ENCODE measurements at regions not wholly inside any gene's neighbourhood (a gene's known extent, or its start where the extent isn't known, plus 50 kb on each side); places are given as distances from the start of the nearest gene placed in this dataset.
A peak's percentile ranks its signal among the peaks of the same experiment; 100 is the strongest.

DNA sequence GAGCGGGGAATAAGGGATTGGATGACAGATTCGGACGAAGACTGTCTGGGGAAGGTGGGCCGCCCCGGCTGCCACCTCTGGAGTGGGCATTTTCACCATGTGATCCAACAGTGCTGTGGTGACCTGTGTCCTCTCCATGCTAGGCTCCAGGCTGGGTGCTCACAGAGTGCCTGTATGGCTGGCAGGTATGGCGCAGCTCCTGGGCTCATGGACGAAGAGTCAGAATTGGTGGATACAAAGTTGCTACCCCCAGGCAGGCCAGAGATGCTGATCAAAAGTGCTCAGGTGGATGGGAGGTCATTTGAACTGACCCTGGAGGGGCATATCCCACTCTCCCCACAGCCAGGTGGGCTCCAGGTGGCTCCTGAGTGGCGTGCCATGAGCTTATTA, 111.3 kb upstream of the UQCRFS1 start:
- no peak for DNase-seq

DNA sequence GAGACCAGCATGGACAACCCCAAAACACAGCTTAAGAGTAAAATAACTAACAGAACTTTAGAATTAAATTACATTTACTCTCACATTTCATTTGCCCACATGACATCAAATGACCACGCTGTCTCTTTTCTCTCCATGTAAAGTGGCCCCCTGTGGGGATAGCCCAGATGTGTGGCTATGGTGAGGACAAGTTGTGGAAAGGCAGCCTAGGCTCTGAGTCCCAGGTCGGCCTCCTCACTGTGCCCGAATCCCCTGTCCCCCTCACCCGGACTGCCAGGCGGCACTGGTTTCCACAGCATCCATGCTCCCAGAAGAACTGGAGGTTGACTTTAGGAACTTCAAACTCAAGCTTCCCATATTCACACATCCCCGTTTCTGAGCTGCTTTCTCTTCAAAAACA, 111.8 kb upstream of the UQCRFS1 start:
- no peak for DNase-seq

DNA sequence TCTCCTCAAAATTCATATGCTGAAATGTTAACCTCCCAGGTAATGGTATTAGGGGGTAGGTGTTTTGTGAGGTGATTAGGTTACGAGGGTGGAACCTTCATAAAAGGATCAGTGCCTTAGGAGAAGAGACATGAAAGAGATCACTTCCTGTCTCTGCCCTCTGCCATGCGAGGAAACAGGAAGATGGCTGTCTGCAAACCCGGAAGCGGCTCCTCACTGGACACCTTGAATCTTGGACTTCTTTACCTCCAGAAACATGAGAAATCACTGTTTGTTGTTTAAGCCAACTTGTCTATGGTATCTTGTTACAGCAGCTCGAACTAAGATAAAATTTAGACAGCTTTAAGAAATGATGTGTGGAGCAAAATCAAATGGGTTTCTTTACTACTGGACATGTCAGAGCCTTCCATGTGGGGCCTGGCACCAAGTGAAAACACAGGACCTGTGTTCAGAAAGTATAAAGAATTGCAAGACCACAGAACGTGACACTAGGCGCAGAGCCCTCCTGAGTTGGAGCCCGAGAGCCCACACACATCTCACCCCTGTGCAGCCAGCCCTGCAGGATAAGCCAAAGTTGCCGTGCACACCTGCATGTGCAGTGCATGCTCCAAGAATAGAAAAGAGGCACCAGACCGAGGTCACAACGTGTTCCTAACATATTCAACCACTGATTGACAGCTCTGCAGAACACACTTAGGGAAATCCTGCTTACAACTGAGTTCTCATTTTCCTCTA, 112.5 kb upstream of the UQCRFS1 start:
- no peak for DNase-seq

DNA sequence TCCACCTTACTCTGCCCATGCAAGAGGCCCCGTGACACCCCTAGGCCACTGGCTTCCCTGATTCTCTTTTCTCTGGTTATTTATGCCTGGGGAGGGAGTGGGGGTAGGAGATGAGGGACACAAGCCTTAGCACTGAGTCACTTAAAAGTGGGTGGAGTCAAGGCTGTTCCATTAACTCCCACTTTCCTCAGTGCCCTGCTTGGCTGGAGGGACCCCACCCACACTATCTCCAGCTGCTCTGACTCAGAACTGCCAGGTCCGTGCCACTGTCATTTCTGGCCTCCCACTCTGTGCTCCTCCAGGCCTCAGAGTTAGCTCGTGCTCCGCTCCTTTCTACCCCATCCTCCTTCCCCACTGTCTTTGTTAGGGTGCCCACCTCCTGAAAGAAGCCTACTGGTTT, 113.4 kb upstream of the UQCRFS1 start:
- no peak for DNase-seq

DNA sequence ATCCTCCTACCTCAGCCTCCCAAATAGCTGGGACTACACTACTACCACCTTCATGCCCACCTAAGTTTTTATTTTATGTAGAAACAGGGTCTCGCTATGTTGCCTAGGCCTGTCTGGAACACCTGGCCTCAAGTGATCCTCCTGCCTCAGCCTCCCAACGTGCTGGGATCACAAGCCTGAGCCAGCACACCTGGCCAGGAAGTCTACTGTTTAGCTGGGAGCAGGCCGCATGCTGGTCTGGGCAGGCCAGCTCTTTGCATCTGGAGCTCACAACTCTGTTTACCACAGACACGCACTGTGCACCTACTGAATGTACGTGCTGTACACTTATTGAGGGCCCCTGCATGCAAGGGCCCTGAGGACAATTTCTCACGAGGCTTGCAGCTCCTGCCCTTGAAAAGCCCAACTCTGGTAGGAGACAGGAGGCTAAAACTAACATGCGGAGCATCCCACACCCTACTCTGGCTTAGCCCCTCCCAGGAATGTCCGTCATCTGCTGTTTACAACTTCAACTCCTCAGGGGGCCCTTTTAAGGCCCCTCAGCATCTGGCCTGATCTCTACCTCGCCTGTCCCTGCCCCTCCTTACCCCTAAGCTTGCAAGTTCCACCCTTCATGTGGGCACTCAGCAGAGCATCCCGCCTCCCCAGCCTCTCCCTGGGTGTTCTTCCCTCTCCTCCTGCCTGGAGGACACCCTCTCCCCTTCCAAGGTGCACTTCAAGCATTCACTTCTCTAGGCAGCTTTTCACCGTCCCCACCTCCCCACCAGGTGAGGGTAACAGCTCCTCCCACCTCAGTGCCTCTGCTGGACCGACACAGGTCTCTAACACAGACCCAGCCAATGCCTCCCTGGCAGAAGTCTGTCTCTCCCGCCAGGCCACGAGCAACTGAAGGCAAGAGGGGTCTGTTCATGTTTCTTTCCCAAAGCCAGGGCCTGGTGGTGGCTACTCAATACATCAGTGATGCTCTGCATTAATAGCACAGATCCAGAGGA, 114.2 kb upstream of the UQCRFS1 start:
- DNase-seq: no peak

DNA sequence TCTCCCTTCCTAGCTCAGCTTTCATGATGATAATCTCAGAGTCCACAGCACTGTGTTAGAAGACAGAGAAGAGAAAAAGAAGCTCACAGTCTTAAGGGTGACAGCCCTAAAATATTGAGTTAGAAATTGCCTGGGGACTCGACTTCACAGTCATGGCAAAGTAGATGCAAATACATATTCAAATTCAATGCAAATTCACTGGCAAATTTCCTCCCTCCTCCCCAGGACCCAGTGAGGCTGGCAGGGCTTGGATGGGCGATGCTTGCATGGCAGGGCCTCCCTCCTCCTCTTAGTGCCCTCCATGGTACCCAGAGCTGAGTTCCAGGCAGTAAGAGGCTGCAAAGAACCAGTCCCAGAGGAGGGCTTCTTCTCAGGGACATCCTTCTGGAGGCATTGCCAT, 115.6 kb upstream of the UQCRFS1 start:
- no peak for DNase-seq

DNA sequence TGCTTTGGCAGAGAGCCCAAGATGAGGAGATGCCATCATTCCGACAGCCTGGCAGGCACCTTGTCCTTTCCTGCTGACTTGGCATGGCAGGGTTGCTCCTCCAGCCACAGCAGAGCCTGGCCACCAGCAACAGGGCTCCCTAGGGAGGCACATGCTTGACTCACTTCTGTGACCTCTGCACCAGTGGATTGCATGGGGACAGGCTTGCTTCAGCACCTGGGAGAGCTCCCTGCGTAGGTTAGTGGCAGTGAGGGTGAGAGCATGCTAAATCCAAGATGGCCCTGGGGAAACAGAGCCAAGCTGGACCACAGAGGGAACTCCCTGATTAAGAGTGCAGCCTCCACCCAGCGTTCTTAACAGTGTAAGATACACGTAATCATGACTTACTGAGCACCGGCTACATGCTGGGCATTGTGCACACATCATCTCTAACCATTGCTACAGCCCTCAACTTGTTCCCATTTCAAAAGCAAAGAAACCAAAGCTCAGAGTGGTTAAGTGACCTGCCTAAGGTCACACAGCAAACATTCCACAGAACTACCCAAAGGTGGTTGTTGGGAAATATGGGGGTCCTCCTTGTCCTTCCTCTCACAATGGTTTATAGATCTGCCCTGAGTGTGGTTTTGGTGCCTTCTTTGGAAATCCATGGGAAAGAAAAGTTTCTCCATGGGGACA, 116.6 kb upstream of the UQCRFS1 start:
- peak in 1 of 5 experiments; percentile 21 for DNase-seq

DNA sequence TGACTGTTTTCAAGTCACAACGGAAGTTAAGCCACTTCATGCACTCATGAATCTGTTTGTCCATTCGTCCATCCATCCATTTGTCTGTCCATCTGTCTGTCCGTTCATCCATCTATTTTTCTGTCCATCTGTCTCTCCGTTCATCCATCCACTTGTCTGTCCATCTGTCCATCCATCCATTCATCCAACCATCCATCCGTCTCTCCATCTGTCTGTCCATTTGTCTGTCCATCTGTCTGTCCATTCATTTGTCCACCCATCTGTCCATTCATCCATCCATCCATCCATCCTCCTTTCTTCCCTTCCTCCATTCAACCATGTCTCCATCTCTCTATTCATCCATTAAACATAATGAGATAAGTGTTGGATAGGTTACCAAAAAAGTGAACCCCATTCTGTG, 123.5 kb upstream of the UQCRFS1 start:
- DNase-seq: no peak

DNA sequence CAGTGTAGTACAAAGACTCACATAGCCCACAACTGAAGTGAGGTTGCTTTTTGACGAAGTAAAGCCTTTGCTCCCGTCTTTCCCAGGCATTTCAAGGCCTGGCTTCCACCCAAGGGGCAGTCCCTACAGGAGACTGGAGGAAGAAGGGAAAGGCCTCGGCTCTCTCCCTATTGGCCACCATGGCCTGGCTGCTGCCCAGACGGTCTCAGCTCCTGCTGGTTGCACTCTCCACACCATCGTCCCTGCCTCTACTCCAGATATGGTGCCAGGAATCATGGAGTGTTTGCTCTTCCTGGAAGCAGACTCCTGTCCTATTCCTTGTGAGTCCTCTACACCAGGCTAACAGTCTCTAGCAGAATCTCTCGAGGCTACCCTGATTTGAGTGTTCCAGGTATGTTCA, 124.1 kb upstream of the UQCRFS1 start:
- no peak for DNase-seq

DNA sequence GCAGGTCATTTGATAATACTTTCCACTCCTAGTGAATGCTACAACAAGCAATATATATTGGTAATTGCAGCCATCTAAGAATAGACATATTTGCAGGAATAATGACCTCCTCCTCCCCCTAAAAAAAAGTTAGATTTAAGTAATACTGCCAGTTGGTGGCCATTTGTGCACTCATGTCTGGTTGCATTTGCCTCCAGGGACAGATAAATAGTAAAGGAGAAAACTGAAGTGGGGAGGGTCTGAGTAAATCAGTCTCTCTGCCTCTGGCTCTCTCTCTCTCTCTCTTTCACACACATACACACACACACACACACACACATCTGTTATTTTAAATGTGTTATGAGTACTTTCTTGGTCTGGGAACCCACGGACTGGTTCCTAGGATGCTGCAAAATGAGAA, 125.5 kb upstream of the UQCRFS1 start:
- DNase-seq: no peak

DNA sequence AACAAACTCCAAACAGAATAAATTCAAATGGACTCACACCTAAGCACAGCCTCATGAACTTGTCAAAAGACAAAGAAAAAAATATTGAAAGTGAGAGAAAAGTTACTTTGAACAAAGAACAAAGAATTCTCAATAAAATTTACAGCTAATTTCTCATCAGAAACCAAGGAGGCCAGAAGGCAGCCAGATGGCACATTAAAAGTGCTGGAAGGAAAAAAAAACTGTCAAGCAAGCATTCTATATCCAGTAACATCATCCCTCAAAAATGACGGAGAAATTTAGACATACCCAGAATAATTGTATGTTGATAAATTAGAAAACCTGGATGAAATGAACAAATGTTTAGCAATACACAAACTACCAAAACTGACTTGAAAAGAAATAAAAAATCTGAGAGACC, 129.8 kb upstream of the UQCRFS1 start:
- DNase-seq: no peak

DNA sequence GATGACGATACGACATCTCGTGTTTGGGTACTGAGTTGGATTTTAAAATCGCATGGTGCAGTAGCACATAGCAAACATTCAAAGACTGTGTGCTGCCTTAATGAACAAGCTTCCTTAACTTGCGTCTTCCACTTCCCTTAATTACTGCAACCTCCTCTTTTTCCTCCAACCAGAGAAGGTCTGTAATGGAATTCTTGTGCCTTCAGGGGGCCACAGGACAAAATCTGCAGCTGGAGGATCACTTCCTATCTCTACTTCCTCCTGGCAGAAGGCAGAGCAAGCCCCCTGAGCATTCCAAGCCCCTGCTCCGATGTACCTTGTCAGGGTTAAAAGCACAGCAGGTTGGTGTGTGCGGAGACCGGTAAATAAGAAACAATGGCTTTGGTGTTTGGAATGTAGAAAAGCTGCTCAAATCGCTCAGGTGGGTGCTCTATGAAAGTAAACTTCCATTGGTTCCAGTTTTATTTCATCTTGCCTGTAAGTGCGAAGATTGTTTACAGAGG, 151.3 kb upstream of the UQCRFS1 start:
- no peak for DNase-seq

DNA sequence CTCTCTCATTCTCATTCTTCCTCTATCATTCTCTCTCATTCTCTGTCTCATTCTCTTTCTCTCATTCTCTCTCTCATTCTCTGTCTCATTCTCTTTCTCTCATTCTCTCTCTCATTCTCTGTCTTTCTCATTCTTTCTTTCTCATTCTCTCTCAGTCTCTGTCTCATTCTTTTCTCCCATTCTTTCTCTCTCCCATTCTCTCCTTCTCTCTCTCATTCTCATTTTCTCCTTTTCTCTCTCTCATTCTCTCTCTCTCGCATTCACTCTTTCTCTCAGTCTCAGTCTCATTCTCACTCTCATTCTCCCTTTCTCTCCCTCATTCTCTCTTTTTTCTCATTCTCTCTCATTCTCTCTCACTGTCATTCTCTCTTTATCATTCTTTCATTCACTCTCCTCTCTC, 152.0 kb upstream of the UQCRFS1 start:
- DNase-seq: no peak

DNA sequence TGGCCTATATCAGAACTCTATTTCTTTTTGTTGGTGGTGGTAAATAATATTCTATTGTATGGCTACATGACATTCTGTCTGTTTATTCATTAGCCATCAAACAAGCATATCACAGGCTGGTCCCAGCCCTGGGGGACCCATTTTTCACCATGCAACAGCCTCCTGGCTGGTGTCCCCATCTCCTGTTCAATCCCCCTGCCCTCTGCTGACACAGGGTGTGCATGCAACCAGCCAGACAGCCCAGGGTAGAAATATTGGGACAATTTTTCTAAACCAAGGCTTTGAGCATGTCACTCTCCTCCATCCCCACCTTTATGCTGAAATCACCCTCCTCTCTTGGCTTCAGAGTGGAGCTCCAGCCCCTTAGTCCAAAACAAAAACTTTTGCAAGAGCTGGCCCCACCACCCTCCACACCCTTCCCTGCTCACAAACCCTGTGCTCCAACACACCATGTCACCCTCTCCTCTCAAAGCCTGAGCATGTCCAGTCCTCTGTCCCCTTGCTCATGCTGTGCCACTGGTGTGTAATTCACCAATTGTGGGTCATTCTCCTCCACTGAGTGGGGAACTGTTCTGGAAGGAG, 153.0 kb upstream of the UQCRFS1 start:
- no peak for DNase-seq

DNA sequence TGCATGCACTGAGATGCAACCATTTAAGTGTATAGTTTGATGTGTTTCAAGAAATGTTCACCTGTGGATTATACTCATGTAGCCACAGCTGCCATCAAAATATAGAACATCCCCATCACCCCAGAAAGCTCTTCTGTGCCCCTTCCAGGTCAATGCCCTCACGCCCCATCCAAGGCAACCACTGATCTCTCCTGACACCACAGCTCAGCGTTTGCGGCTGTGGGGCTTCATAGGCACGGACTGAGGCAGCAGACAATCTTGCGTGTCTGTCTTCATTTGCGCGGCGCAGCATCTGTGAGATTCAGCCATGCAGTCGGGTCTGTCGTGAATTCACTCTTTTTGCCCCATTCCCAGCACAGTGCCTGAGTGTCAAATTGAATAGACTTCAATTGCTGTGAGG, 153.8 kb upstream of the UQCRFS1 start:
- DNase-seq: no peak

DNA sequence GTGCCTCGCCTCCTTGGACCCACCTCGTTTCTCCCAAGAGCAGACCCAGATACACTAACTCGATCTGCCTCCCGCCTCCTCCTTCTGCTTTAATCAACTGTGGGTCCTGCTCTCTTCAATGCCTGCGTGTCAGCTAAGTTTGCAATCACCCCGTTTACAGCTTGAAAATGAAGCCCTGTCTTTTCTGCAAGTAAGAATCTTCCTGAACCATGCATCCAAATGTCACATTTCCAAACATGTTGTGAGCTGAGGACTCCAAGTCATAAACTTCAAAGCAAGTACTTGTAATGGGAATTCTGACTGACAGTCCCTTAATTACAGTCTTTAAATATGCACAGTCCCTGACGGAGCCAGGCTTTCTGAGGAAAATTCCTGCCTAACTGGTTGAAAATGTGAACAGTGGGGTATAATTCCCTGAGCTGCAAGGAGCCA, 154.9 kb upstream of the UQCRFS1 start:
- no peak for DNase-seq

DNA sequence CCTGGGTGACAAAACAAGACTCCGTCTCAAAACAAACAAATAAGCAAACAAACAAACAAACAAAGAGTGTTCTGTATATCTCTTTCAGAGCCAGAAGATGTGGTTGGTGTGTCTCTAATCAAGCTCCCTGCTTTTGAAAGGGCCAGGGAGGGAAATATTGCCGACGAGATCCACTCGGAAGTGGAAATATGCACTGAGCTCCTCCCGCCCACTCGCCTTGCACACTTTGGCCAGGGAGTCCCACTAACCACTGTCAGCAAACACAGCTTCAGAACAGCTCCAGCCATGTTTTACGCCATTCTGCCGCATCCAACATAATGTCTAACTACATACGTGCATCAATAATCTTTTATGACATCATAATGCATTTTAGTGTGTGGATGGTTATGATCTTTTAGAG, 155.5 kb upstream of the VSTM2B start:
- DNase-seq: no peak

DNA sequence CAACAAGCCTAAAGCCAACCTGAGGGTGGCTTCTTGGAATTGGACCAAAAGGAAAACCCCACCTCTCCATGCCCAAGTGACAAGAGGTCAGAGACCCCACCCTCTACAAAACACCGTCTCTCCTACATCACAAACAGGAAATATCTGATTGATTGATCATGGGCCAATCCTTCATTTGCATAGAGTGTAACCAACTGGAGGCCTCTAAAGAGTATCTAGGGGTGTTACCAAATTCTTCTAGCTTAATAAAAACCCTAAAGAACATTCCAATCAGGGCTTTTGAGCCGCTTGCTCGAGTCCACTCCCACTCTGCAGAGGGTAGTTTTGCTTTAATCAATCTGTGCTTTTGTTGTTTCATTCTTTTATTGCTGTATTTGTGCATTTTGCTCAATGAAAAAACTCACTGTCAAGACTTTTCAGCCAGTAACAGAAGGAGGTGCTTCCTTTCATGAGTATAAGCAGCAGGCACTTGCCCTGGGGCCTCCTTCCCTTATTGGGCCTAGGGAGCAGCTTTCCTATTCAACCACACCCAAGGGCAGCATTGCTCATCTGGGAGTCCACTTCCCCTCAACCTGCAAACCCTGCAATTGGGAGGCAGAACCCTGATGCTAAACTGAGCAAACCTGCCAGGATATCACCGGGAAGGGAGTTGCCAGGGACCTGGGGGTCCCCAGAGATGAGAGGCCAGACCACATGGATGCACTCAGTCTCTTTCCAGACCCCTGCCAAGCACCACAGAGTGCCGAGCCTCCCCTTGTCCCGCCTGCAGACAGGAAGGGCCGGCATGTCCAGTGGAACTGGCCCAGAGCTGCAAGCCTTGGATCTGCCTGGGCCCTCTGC, 154.3 kb upstream of the VSTM2B start:
- DNase-seq: no peak

DNA sequence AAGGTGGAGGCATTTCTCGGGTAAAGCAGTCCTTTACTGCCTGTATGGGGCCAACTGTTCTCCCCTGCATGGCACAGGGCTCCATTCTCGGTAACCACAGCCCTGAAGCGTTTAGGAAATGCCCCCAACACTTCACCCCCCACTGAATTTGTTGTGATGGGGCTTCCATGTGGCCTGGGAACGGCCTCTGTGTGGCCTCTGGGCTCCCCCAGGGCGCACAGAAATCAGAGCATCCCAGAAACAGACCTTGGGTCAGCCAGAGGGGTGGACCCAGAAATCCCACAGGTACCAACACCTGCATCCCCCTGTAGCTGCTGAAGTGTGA, 153.7 kb upstream of the VSTM2B start:
- no peak for DNase-seq

DNA sequence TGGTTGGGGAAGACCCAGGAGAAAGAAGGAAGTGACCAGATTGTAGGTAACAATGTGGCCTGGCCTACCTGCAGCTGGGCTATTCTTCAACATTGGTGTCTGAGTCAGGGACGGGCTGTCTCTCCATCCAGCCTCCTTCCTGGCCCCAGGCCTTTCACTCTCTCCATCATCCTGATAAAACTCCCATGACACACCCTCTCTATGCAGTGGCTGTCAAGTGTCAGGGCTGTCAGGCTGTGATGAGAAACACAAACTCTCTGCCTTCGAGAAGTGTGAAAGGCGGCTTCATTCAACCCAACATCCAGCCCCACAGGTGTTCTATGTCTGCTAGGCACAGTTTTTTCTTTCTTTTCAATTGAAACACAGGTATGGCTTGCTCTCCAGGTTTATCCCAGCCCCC, 153.3 kb upstream of the VSTM2B start:
- no peak for DNase-seq

DNA sequence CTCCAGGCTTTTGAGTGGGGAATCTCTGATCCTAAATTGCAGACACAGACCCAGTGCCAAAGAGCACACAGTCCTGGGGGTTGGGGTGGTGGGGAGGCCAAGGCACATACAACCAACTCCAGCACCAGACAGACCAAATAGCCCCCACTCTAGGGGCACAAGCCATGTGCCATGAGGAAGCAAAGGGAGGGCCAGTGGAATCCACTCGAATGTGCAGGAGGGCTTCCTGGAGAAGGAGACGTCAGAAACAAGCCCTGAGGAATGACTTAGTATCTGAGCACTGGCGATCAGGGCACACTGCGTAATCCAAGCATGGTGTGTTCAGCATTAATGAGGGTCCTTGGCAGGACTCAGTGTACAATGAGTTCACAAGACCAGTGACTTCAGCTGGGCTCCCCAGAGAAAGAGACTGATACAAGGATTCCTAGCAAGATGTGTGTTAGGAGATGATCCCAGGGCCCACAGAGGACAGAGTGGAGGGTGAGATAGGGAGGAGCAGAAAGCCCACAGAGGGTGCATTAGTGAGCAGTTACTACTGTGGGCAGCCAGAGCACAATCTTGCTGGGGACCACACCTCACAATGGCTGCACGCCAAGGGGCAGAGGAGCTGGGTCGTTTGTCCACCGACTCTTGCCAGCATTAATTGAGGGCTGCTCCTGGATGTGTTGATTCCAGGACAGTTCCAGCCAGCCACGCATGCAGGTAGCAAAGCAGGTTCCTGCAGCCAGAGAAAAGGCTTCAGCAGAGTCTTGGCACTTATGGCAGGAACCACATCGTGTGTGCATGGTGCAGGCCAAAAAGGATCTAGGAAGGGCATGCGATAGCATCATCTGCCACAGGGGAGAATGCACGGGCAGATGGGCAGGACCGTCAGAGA, 152.6 kb upstream of the VSTM2B start:
- no peak for DNase-seq
